Esophagus squamous epithelium (tissue), 5 donors: ENCODE measurements at regions not wholly inside any gene's neighbourhood (a gene's known extent, or its start where the extent isn't known, plus 50 kb on each side); places are given as distances from the start of the nearest gene placed in this dataset.

Source experiments
- DNase-seq: peaks from one replicate; lab custom pipeline; 2025; lab: John Stamatoyannopoulos, UW
- H3K27ac ChIP-seq, 4 donors: fragments of 200-600 bp; sonication (generic); one replicate each; pipeline ENCODE4 v1.5.1; 2016 to 2019; ENCODE audit warnings: mild to moderate bottlenecking in 1 of 4
- H3K27me3 ChIP-seq, 4 donors: fragments of 200-600 bp; sonication (generic); 1 replicate in 3 of 4; 2 replicates in 1 of 4; pipeline versions ENCODE4 v1.5.1 to v1.6.0; 2017 to 2021; ENCODE audit warnings: antibody characterized with exemption in 1 of 4
- H3K36me3 ChIP-seq, 3 donors: fragments of 200-600 bp; sonication (generic); one replicate each; pipeline ENCODE4 v1.5.1; 2016 to 2019
- H3K4me1 ChIP-seq, 3 donors: fragments of 200-600 bp; sonication (generic); one replicate each; pipeline ENCODE4 v1.5.1; 2017 to 2019
- H3K4me3 ChIP-seq, 4 donors: fragments of 200-600 bp; sonication (generic); 1 replicate in 3 of 4; 2 replicates in 1 of 4; pipeline ENCODE4 v1.5.1; 2016 to 2019; ENCODE audit warnings: mild to moderate bottlenecking in 2 of 4, moderate library complexity in 1 of 4
- H3K9me3 ChIP-seq, 3 donors: fragments of 200-600 bp; sonication (generic); one replicate each; pipeline ENCODE4 v1.5.1; 2016 to 2019
- CTCF ChIP-seq, 6 experiments: fragments of 450-650 bp in 4 of 6; fragments of 200-600 bp in 2 of 6; sonication (generic) in 2 of 6; IDR thresholded peaks; one replicate each; pipeline ENCODE4 v1.5.1; 2016 to 2019; ENCODE audit warnings: antibody characterized with exemption in 6 of 6, mild to moderate bottlenecking in 4 of 6, moderate library complexity in 4 of 6
- POLR2A ChIP-seq, 4 donors: fragments of 450-650 bp; IDR thresholded peaks; one replicate each; pipeline ENCODE4 v1.6.1; 2017; ENCODE audit warnings: antibody characterized with exemption in 4 of 4, mild to moderate bottlenecking in 4 of 4, moderate library complexity in 3 of 4
- whole genome bisulfite sequencing, 2 donors: methylation state at CpG; one replicate each; pipeline ENCODE4 v1.1.5; 2018; 5-methylcytosine and 5-hydroxymethylcytosine counted together
- intact Hi-C: fragments of 100-400 bp; cut with DNase I; formaldehyde crosslinking; loops from one replicate; pipeline ENCODE4 v1.15.0; 2022
- donor health status: DM: yes; HTN: yes; CAD: no.

- Histone ChIP-seq H3K27ac (no peak overlapping the region), H3K36me3 (no peaks in the 10 kb centered on the region), H3K4me1 (no peaks in the 10 kb centered on the region), H3K27me3 (no peaks in the 10 kb centered on the region), H3K4me3 (no peak overlapping the region), H3K9me3 (peaks cover 0 to 4% (median 0%) of the 10 kb centered on the region in 3 donors)
- WGBS, 2 donors, result 86 to 92% methylated on average over 2 of the region's 2 CpGs
- DNase-seq, result no peak
- intact Hi-C loops, result no loop called here
- TF ChIP-seq POLR2A (IDR thresholded peaks at IDR 0.05), result no peak
These were observed 82.9 kb downstream of the DYNAP start for GRCh38 chr18:54673936-54674335.

- no peak overlapping the region for H3K27ac ChIP-seq
- peaks cover 0 to 4% (median 0%) of the 10 kb centered on the region in 3 donors for H3K9me3 ChIP-seq
- WGBS, 2 donors, result 29 to 40% methylated on average over 1 of the region's 1 CpG
- DNase-seq, result no peak
- H3K4me1 ChIP-seq, result no peaks in the 10 kb centered on the region
- H3K27me3 ChIP-seq, result no peaks in the 10 kb centered on the region
- no peaks in the 10 kb centered on the region for H3K36me3 ChIP-seq
- TF ChIP-seq CTCF (IDR thresholded peaks at IDR 0.05) (no peak), POLR2A (IDR thresholded peaks at IDR 0.05) (no peak)
- intact Hi-C loops, result loop anchor here (5.0 kb wide), 1 partner anchor 307 kb away; no protein-coding TSS in a partner anchor
- no peak overlapping the region for H3K4me3 ChIP-seq
These were observed 84.0 kb downstream of the DYNAP start for GRCh38 chr18:54675076-54675475.

GRCh38 chr18:54679318-54680149, 88.5 kb downstream of the DYNAP start:
- DNase-seq, result no peak

GRCh38 chr18:54684784-54685183, 93.7 kb downstream of the DYNAP start:
- no peak for DNase-seq
- TF ChIP-seq CTCF (IDR thresholded peaks at IDR 0.05) (no peak), POLR2A (IDR thresholded peaks at IDR 0.05) (no peak)
- Histone ChIP-seq H3K27me3 (no peaks in the 10 kb centered on the region), H3K27ac (no peak overlapping the region), H3K36me3 (no peaks in the 10 kb centered on the region), H3K4me3 (no peak overlapping the region), H3K9me3 (no peaks in the 10 kb centered on the region), H3K4me1 (no peaks in the 10 kb centered on the region)
- 44 to 48% methylated on average over 6 of the region's 6 CpGs for WGBS, 2 donors
- intact Hi-C loops, result no loop called here

More at GRCh38 chr18:54679318-54680149, 88.5 kb downstream of the DYNAP start:
- Histone ChIP-seq H3K27me3 (no peaks in the 10 kb centered on the region), H3K4me1 (no peaks in the 10 kb centered on the region), H3K9me3 (peaks cover 0 to 4% (median 0%) of the 10 kb centered on the region in 3 donors), H3K36me3 (no peaks in the 10 kb centered on the region), H3K27ac (no peak overlapping the region), H3K4me3 (no peak overlapping the region)
- TF ChIP-seq CTCF (IDR thresholded peaks at IDR 0.05), result peak; percentile 17 to 68 (median 42)
- no peak for TF ChIP-seq POLR2A (IDR thresholded peaks at IDR 0.05)
- intact Hi-C loops, result loop anchor here (5.0 kb wide), 1 partner anchor 303 kb away; no protein-coding TSS in a partner anchor
- 26 to 40% methylated on average over 4 of the region's 4 CpGs for WGBS, 2 donors

- Histone ChIP-seq H3K4me1 (no peaks in the 10 kb centered on the region), H3K9me3 (no peaks in the 10 kb centered on the region), H3K27ac (no peak overlapping the region), H3K36me3 (no peaks in the 10 kb centered on the region), H3K27me3 (no peaks in the 10 kb centered on the region), H3K4me3 (no peak overlapping the region)
- TF ChIP-seq POLR2A (IDR thresholded peaks at IDR 0.05), result no peak
- no peak for TF ChIP-seq CTCF (IDR thresholded peaks at IDR 0.05)
- 70 to 77% methylated on average over 2 of the region's 2 CpGs for WGBS, 2 donors
- intact Hi-C loops, result no loop called here
- DNase-seq, result no peak
These were observed 98.3 kb downstream of the DYNAP start for GRCh38 chr18:54689319-54689718.
